ENCODE measurements at regions not wholly inside any gene's neighbourhood (a gene's known extent, or its start where the extent isn't known, plus 50 kb on each side); places are given as distances from the start of the nearest gene placed in this dataset.

DNA sequence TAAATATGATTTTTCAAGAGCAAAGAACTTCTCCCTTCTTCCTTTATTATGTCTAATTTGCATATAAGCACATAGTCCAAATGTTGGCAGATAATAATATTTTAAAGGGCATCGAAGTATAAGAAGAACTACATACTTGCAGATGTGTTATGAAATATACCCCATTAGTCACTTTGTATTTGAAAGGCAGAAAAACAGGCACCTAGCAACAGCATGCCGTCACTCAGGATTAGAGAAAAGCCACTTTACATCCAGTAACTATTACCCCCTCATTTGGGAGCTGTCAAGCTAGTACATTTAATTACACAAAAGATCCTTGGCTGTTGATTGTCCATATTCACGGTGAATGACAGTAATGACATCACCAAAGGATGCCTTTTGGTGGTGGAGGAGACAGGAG lies 99.3 kb upstream of the ARMC2 start:
- in situ Hi-C loops (cut with MboI): no loop called here
- H2AFZ ChIP-seq: no peak overlapping the region
- TF ChIP-seq EZH2phosphoT487 (IDR thresholded peaks at IDR 0.05; ENCODE audit: insufficient read depth, low read depth): no peak
- no peak for TF ChIP-seq EZH2 (IDR thresholded peaks at IDR 0.05; ENCODE audit: insufficient read depth, poor library complexity, severe bottlenecking)
- H3K9me3 ChIP-seq (ENCODE audit: low read depth): no peaks in the 10 kb centered on the region
- no peaks in the 10 kb centered on the region for H3K9me2 ChIP-seq (ENCODE audit: insufficient read depth)
- no peak overlapping the region for H3K4me3 ChIP-seq
- H3K27me3 ChIP-seq (replicated peaks; ENCODE audit: insufficient read depth): no peaks in the 10 kb centered on the region
- 95 to 96% methylated on average over 3 of the region's 3 CpGs for WGBS, 2 experiments (ENCODE audit: low coverage in 1 of 2, low lambda C conversion rate in 2 of 2, missing lambda C conversion rate in 2 of 2)
- no peaks in the 10 kb centered on the region for H3K79me2 ChIP-seq (ENCODE audit: insufficient read depth)
- peaks cover 8% of the 10 kb centered on the region; the same call in 1 of the 2 replicates for H3F3A ChIP-seq (ENCODE audit: insufficient read depth)
- no peaks in the 10 kb centered on the region for H3K36me3 ChIP-seq (ENCODE audit: low read depth)
- H3K9ac ChIP-seq: no peak overlapping the region
- no peak for DNase-seq
- H3K27ac ChIP-seq: no peak overlapping the region
- no peak overlapping the region for H3K4me2 ChIP-seq (ENCODE audit: unreplicated experiment)
- peaks cover 10% of the 10 kb centered on the region for H3K4me1 ChIP-seq (ENCODE audit: insufficient read depth)
- H4K20me1 ChIP-seq (ENCODE audit: insufficient read depth): no peaks in the 10 kb centered on the region

- no peak overlapping the region for H3K9ac ChIP-seq
- no peaks in the 10 kb centered on the region for H4K20me1 ChIP-seq (ENCODE audit: insufficient read depth)
- H3K36me3 ChIP-seq (ENCODE audit: low read depth): no peaks in the 10 kb centered on the region
- in situ Hi-C loops (cut with MboI): no loop called here
- no peak overlapping the region for H3K4me2 ChIP-seq (ENCODE audit: unreplicated experiment)
- TF ChIP-seq EZH2 (IDR thresholded peaks at IDR 0.05; ENCODE audit: insufficient read depth, poor library complexity, severe bottlenecking) (no peak), EZH2phosphoT487 (IDR thresholded peaks at IDR 0.05; ENCODE audit: insufficient read depth, low read depth) (no peak)
- no peaks in the 10 kb centered on the region for H3K79me2 ChIP-seq (ENCODE audit: insufficient read depth)
- no peak for DNase-seq
- no peak overlapping the region for H3K4me3 ChIP-seq
- 89 to 90% methylated on average over 8 of the region's 8 CpGs for WGBS, 2 experiments (ENCODE audit: low coverage in 1 of 2, low lambda C conversion rate in 2 of 2, missing lambda C conversion rate in 2 of 2)
- no peak overlapping the region for H3K27ac ChIP-seq
- H3K4me1 ChIP-seq (ENCODE audit: insufficient read depth): peaks cover 18% of the 10 kb centered on the region
- H3F3A ChIP-seq (ENCODE audit: insufficient read depth): peaks cover 8% of the 10 kb centered on the region
- no peak overlapping the region for H2AFZ ChIP-seq
- H3K9me2 ChIP-seq (ENCODE audit: insufficient read depth): no peaks in the 10 kb centered on the region
- no peaks in the 10 kb centered on the region for H3K27me3 ChIP-seq (replicated peaks; ENCODE audit: insufficient read depth)
- H3K9me3 ChIP-seq (ENCODE audit: low read depth): no peaks in the 10 kb centered on the region
Observed at GRCh38 chr6:108750801-108751200, 97.4 kb upstream of the ARMC2 start.

- H3K4me3 ChIP-seq: no peak overlapping the region
- no peak for DNase-seq
- no peaks in the 10 kb centered on the region for H3K79me2 ChIP-seq (ENCODE audit: insufficient read depth)
- 84 to 93% methylated on average over 5 of the region's 5 CpGs for WGBS, 2 experiments (ENCODE audit: low coverage in 1 of 2, low lambda C conversion rate in 2 of 2, missing lambda C conversion rate in 2 of 2)
- no peaks in the 10 kb centered on the region for H4K20me1 ChIP-seq (ENCODE audit: insufficient read depth)
- no peaks in the 10 kb centered on the region for H3K27me3 ChIP-seq (replicated peaks; ENCODE audit: insufficient read depth)
- no peak overlapping the region for H2AFZ ChIP-seq
- no peaks in the 10 kb centered on the region for H3K36me3 ChIP-seq (ENCODE audit: low read depth)
- peaks cover 8% of the 10 kb centered on the region for H3F3A ChIP-seq (ENCODE audit: insufficient read depth)
- H3K4me2 ChIP-seq (ENCODE audit: unreplicated experiment): no peak overlapping the region
- in situ Hi-C loops (cut with MboI): no loop called here
- H3K9ac ChIP-seq: no peak overlapping the region
- no peak overlapping the region for H3K27ac ChIP-seq
- H3K9me2 ChIP-seq (ENCODE audit: insufficient read depth): no peaks in the 10 kb centered on the region
- no peak for TF ChIP-seq EZH2 (IDR thresholded peaks at IDR 0.05; ENCODE audit: insufficient read depth, poor library complexity, severe bottlenecking)
- TF ChIP-seq EZH2phosphoT487 (IDR thresholded peaks at IDR 0.05; ENCODE audit: insufficient read depth, low read depth): no peak
- H3K9me3 ChIP-seq (ENCODE audit: low read depth): no peaks in the 10 kb centered on the region
- peaks cover 21% of the 10 kb centered on the region for H3K4me1 ChIP-seq (ENCODE audit: insufficient read depth)
Observed at GRCh38 chr6:108751282-108751681, 96.9 kb upstream of the ARMC2 start.

DNA sequence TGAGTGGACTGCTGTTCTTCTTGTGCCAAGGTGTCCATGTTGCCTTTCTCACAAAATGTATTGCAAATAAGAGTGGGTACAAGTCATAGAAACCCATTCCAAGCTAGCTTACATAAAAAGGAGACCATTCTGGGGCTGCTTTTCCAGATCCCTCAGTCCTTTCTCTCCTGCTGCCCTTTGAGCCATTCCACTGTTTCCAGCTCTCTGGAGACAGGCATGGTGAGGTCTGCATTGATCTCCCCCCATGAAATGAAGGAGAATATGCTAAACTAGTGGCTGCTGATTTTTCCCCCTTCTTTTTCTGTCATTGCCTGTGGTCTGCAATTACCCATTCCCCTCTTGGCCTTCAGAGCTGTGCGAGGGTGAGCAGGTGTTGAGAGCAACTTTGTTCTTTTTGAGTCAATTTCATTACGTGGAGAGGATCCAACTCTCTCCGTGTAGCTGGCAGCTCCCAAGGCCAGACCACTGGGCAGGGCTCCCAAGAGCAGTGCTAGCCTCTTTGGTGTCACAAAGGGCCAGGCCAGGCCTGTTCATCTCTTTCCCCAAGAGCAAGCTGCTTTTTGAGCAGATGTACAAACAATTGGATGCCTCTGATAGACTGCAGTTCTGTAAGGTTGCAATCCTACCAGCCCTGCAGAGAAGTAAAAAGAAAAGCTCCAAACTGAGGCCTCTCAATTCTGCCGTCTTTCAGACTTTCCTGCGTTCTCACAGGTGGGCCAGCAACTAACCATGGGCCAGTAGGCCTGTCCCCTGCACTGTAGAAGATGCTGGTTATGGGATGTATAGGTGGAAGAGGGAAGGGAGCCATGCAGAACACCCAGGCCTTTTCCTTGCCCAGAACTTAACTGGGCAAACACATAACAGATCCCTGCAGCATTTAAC lies 96.1 kb upstream of the ARMC2 start:
- Histone ChIP-seq H4K20me1 (ENCODE audit: insufficient read depth) (no peaks in the 10 kb centered on the region), H3K9me2 (ENCODE audit: insufficient read depth) (no peaks in the 10 kb centered on the region), H3K27me3 (replicated peaks; ENCODE audit: insufficient read depth) (no peaks in the 10 kb centered on the region), H3K36me3 (ENCODE audit: low read depth) (no peaks in the 10 kb centered on the region), H3K4me2 (ENCODE audit: unreplicated experiment) (no peak overlapping the region), H3K4me1 (ENCODE audit: insufficient read depth) (peaks cover 21% of the 10 kb centered on the region), H3K79me2 (ENCODE audit: insufficient read depth) (no peaks in the 10 kb centered on the region), H2AFZ (no peak overlapping the region), H3K27ac (no peak overlapping the region), H3K9ac (no peak overlapping the region), H3K9me3 (ENCODE audit: low read depth) (no peaks in the 10 kb centered on the region), H3K4me3 (no peak overlapping the region), H3F3A (ENCODE audit: insufficient read depth) (peaks cover 8% of the 10 kb centered on the region)
- WGBS, 2 experiments (ENCODE audit: low coverage in 1 of 2, low lambda C conversion rate in 2 of 2, missing lambda C conversion rate in 2 of 2): 82 to 83% methylated on average over 5 of the region's 5 CpGs
- no peak for DNase-seq
- TF ChIP-seq EZH2 (IDR thresholded peaks at IDR 0.05; ENCODE audit: insufficient read depth, poor library complexity, severe bottlenecking): no peak
- no peak for TF ChIP-seq EZH2phosphoT487 (IDR thresholded peaks at IDR 0.05; ENCODE audit: insufficient read depth, low read depth)
- in situ Hi-C loops (cut with MboI): no loop called here
